MM.1S (cell line): ENCODE measurements at regions not wholly inside any gene's neighbourhood (a gene's known extent, or its start where the extent isn't known, plus 50 kb on each side); places are given as distances from the start of the nearest gene placed in this dataset.

ENCODE experiments used
- DNase-seq: peaks from one replicate; pipeline ENCODE4 v3.0.0-alpha.2; 2015
- H2AFZ ChIP-seq: fragments of 300-600 bp; sonication (generic); 2 replicates; pipeline ENCODE4 v1.6.0; 2016; ENCODE audit warnings: antibody characterized with exemption, low read length
- H3F3A ChIP-seq: fragments of 300-600 bp; sonication (generic); 2 replicates; pipeline ENCODE4 v1.6.1; 2016; ENCODE audit warnings: mild to moderate bottlenecking, antibody characterized with exemption, low read length, moderate library complexity, mixed read lengths; ENCODE audit not compliant: insufficient read depth
- H3K27ac ChIP-seq: fragments of 300-600 bp; sonication (generic); 2 replicates; pipeline ENCODE4 v1.5.1; 2016; ENCODE audit warnings: mild to moderate bottlenecking, low read length
- H3K27me3 ChIP-seq: fragments of 300-600 bp; sonication (generic); replicated peaks from 2 replicates; pipeline ENCODE4 v1.6.0; 2016; ENCODE audit warnings: low read length; ENCODE audit not compliant: insufficient read depth
- H3K36me3 ChIP-seq: fragments of 300-600 bp; sonication (generic); replicated peaks from 2 replicates; pipeline ENCODE4 v1.6.1; 2016; ENCODE audit warnings: mild to moderate bottlenecking, low read length, mixed read lengths; ENCODE audit not compliant: insufficient read depth
- H3K4me1 ChIP-seq: fragments of 300-600 bp; sonication (generic); 2 replicates; pipeline ENCODE4 v1.6.1; 2016; ENCODE audit warnings: low read length, mixed read lengths
- H3K4me2 ChIP-seq: fragments of 300-600 bp; sonication (generic); 2 replicates; pipeline ENCODE4 v1.6.0; 2016; ENCODE audit warnings: low read depth, low read length
- H3K4me3 ChIP-seq: fragments of 300-600 bp; sonication (generic); 2 replicates; pipeline ENCODE4 v1.5.1; 2016; ENCODE audit warnings: low read length, mixed read lengths
- H3K79me2 ChIP-seq: fragments of 300-600 bp; sonication (generic); 2 replicates; pipeline ENCODE4 v1.6.1; 2016; ENCODE audit warnings: mixed run types, low read length, mixed read lengths
- H3K9ac ChIP-seq: fragments of 300-600 bp; sonication (generic); 2 replicates; pipeline ENCODE4 v1.6.1; 2016; ENCODE audit warnings: low read length, mixed read lengths
- H3K9me2 ChIP-seq: fragments of 300-600 bp; sonication (generic); replicated peaks from 2 replicates; pipeline ENCODE4 v1.6.1; 2016; ENCODE audit warnings: mild to moderate bottlenecking, low read length, mixed read lengths; ENCODE audit not compliant: insufficient read depth
- H3K9me3 ChIP-seq: fragments of 300-600 bp; sonication (generic); replicated peaks from 2 replicates; pipeline ENCODE4 v1.6.1; 2016; ENCODE audit warnings: mild to moderate bottlenecking, low read length, mixed read lengths; ENCODE audit not compliant: insufficient read depth
- H4K20me1 ChIP-seq: fragments of 300-600 bp; sonication (generic); 2 replicates; pipeline ENCODE4 v1.6.1; 2016; ENCODE audit warnings: mild to moderate bottlenecking, low read length, moderate library complexity, mixed read lengths; ENCODE audit not compliant: insufficient read depth
- CTCF ChIP-seq: fragments of 300-600 bp; sonication (generic); IDR thresholded peaks from 2 replicates; pipeline ENCODE4 v1.5.1; 2016; ENCODE audit warnings: antibody characterized with exemption, low read length, mixed read lengths
- EZH2 ChIP-seq: fragments of 300-600 bp; sonication (generic); optimal IDR thresholded peaks from 2 replicates; pipeline ENCODE3; 2017; ENCODE audit warnings: low read depth, mild to moderate bottlenecking, antibody characterized with exemption, low read length, mixed read lengths
- EZH2phosphoT487 ChIP-seq: fragments of 300-600 bp; sonication (generic); IDR thresholded peaks from 2 replicates; pipeline ENCODE4 v1.6.1; 2018; ENCODE audit warnings: antibody characterized with exemption, low read length

DNA sequence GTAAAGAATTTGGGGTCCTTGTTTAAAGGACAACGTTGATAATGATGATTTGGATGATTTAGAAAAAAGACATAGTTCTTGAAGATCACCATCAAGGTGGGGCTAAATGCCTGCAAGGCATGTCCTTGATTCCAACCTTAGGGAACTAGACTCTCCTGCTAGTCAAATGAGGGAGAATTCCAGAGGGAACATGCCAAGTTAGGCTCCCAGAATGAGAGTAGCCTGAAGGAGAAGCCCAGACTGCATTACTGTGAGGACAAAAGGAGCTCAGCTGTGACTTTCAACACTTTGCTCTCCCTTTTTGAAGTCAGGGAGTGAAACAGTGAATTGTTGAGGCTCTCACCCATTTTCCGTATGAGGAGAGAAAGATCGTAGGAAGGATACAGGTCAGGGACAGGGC, 95.2 kb upstream of the TBX3 start:
- Histone ChIP-seq H3K79me2 (no peaks in the 10 kb centered on the region), H3K27me3 (no peaks in the 10 kb centered on the region), H3K4me1 (no peaks in the 10 kb centered on the region), H3K9ac (no peak overlapping the region), H3K4me3 (no peak overlapping the region), H4K20me1 (no peaks in the 10 kb centered on the region), H3K36me3 (no peaks in the 10 kb centered on the region), H3K9me3 (no peaks in the 10 kb centered on the region), H3K27ac (no peak overlapping the region), H3F3A (no peaks in the 10 kb centered on the region), H3K9me2 (no peaks in the 10 kb centered on the region), H2AFZ (no peak overlapping the region), H3K4me2 (no peak overlapping the region)
- no peak for DNase-seq
- no peak for TF ChIP-seq EZH2
- TF ChIP-seq EZH2phosphoT487, result no peak
- no peak for TF ChIP-seq CTCF

GRCh38 chr12:114776731-114777442, 92.9 kb upstream of the TBX3 start:
- no peak overlapping the region for H3K9ac ChIP-seq
- no peaks in the 10 kb centered on the region for H3K4me1 ChIP-seq
- no peak overlapping the region for H3K4me3 ChIP-seq
- no peak for DNase-seq
- no peaks in the 10 kb centered on the region for H3K27me3 ChIP-seq
- no peaks in the 10 kb centered on the region for H3K79me2 ChIP-seq
- H3K36me3 ChIP-seq, result no peaks in the 10 kb centered on the region
- H3K9me2 ChIP-seq, result no peaks in the 10 kb centered on the region
- no peaks in the 10 kb centered on the region for H4K20me1 ChIP-seq
- no peaks in the 10 kb centered on the region for H3K9me3 ChIP-seq
- no peak overlapping the region for H2AFZ ChIP-seq
- no peak overlapping the region for H3K27ac ChIP-seq
- TF ChIP-seq CTCF, result no peak
- no peaks in the 10 kb centered on the region for H3F3A ChIP-seq
- no peak overlapping the region for H3K4me2 ChIP-seq

DNA sequence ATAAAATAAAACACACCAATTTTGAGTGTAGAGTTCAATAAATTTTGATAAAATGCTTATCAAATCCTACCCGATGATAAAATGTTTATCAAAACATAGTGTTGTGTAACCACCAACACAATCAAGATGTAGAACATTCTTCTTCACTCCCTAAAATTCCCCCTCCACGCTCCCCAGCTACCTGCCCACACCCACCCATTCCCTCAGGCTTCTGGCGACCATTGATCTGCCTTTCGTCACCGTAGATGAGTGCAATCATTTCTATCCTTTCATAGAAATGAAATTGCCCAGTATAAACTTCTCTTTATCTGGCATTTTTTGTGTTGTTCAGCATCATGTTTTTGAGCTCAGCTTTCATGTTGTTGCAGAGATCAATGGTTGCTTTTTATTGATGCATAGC, 90.7 kb upstream of the TBX3 start:
- TF ChIP-seq EZH2 (no peak), EZH2phosphoT487 (no peak), CTCF (no peak)
- no peaks in the 10 kb centered on the region for H3K79me2 ChIP-seq
- no peaks in the 10 kb centered on the region for H3F3A ChIP-seq
- no peaks in the 10 kb centered on the region for H3K9me3 ChIP-seq
- H3K27ac ChIP-seq, result no peak overlapping the region
- H3K9me2 ChIP-seq, result no peaks in the 10 kb centered on the region
- H3K36me3 ChIP-seq, result no peaks in the 10 kb centered on the region
- H4K20me1 ChIP-seq, result no peaks in the 10 kb centered on the region
- H3K4me1 ChIP-seq, result no peaks in the 10 kb centered on the region
- no peaks in the 10 kb centered on the region for H3K27me3 ChIP-seq
- H3K4me3 ChIP-seq, result no peak overlapping the region
- H3K9ac ChIP-seq, result no peak overlapping the region
- DNase-seq, result no peak
- H2AFZ ChIP-seq, result no peak overlapping the region
- no peak overlapping the region for H3K4me2 ChIP-seq
